Hepatocyte (in vitro differentiated cells): ENCODE measurements at regions not wholly inside any gene's neighbourhood (a gene's known extent, or its start where the extent isn't known, plus 50 kb on each side); places are given as distances from the start of the nearest gene placed in this dataset.

Experiments used
- EZH2 ChIP-seq: fragments of 200-600 bp; sonication (generic); IDR thresholded peaks from 2 replicates; pipeline ENCODE4 v1.6.1; 2016; ENCODE audit warnings: antibody characterized with exemption, mild to moderate bottlenecking, borderline replicate concordance
- EZH2phosphoT487 ChIP-seq: fragments of 200-600 bp; sonication (generic); IDR thresholded peaks from one replicate; pipeline ENCODE4 v1.6.1; 2018; ENCODE audit warnings: antibody characterized with exemption, mild to moderate bottlenecking, low read depth, moderate library complexity; ENCODE audit not compliant: unreplicated experiment, severe bottlenecking
- TF ChIP-seq, protein P1 (sequence below): fragments of 200-600 bp; sonication (generic); IDR thresholded peaks from 2 replicates; pipeline ENCODE4 v1.5.1; 2016; ENCODE audit warnings: antibody characterized with exemption, mild to moderate bottlenecking; ENCODE audit not compliant: poor library complexity

DNA sequence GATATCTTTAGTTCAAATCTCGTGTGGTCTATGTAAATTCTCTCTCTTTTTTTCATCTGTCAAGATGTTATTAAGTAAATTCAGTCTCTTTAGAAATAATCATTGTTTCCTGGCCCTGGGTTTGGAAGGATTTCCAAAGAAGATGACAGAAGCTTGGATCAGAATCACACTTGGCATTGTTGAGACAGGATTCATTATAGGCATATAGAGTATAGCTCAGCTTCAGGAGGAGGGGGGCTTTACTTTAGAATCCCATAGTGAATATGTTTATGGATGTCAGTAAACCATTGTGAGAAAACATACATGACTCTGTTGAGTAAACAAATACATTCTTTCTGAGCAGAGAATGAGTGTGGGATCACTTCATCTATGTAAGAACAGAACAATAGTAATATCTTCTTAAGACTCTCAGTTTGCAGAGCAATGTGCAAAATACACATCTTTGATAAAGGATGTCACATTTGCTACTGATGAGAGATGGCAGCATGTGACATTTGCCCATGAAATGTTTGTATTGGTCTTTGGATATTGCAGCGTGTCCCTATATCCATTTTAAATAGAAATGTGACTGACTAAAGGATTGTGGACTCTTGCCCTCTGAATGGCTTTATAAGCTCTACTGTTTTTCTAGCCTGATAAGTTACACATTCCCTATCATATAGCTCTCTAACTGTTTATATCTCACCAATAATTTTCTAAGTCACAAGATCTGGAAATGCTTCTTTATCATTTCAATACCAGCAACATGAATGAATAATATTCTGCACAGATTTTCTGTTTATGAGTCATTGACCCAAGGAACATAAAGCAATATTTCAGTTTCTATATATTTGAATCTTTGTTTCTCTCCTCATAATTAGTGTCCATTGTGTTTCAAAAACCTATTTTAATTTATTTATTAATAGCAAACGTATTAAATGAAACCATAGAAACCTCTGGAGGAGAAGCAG lies 95.6 kb upstream of the THRB start:
- TF ChIP-seq EZH2phosphoT487 = no peak
- TF ChIP-seq, protein P1, sequence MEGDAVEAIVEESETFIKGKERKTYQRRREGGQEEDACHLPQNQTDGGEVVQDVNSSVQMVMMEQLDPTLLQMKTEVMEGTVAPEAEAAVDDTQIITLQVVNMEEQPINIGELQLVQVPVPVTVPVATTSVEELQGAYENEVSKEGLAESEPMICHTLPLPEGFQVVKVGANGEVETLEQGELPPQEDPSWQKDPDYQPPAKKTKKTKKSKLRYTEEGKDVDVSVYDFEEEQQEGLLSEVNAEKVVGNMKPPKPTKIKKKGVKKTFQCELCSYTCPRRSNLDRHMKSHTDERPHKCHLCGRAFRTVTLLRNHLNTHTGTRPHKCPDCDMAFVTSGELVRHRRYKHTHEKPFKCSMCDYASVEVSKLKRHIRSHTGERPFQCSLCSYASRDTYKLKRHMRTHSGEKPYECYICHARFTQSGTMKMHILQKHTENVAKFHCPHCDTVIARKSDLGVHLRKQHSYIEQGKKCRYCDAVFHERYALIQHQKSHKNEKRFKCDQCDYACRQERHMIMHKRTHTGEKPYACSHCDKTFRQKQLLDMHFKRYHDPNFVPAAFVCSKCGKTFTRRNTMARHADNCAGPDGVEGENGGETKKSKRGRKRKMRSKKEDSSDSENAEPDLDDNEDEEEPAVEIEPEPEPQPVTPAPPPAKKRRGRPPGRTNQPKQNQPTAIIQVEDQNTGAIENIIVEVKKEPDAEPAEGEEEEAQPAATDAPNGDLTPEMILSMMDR = no peak
- TF ChIP-seq EZH2 = no peak
